Esophagus muscularis mucosa (tissue), 3 donors: ENCODE measurements at regions not wholly inside any gene's neighbourhood (a gene's known extent, or its start where the extent isn't known, plus 50 kb on each side); places are given as distances from the start of the nearest gene placed in this dataset.

Experiments
- CTCF ChIP-seq, 3 experiments: fragments of 200-600 bp in 2 of 3; fragments of 450-650 bp in 1 of 3; sonication (generic) in 2 of 3; IDR thresholded peaks; one replicate each; pipeline ENCODE4 v1.5.1; 2017 to 2019; ENCODE audit warnings: antibody characterized with exemption in 3 of 3, mild to moderate bottlenecking in 2 of 3, moderate library complexity in 1 of 3
- POLR2A ChIP-seq: fragments of 450-650 bp; IDR thresholded peaks from one replicate; pipeline ENCODE4 v1.6.1; 2017; ENCODE audit warnings: antibody characterized with exemption, moderate library complexity, mild to moderate bottlenecking, low read depth
- POLR2AphosphoS5 ChIP-seq, 2 donors: sonication (generic); formaldehyde crosslinking; IDR thresholded peaks; one replicate each; pipeline ENCODE4 v1.6.1; 2017; ENCODE audit warnings: antibody characterized with exemption in 2 of 2

- TF ChIP-seq CTCF (IDR thresholded peaks at IDR 0.05) (no peak), POLR2A (no peak), POLR2AphosphoS5 (IDR thresholded peaks at IDR 0.05) (no peak)
Observed at GRCh38 chr10:2925631-2926030, 141.7 kb upstream of the PFKP start.
